ENCODE measurements at regions not wholly inside any gene's neighbourhood (a gene's known extent, or its start where the extent isn't known, plus 50 kb on each side); places are given as distances from the start of the nearest gene placed in this dataset.

- TF ChIP-seq POLR2A (IDR thresholded peaks at IDR 0.05; ENCODE audit: low read depth, low read length) (no peak), POU2F2 (IDR thresholded peaks at IDR 0.05; ENCODE audit: low read depth, low read length) (no peak), TAF1 (IDR thresholded peaks at IDR 0.05; ENCODE audit: low read depth, low read length) (no peak), PAX5 (IDR thresholded peaks at IDR 0.05; ENCODE audit: insufficient read depth, low read length, severe bottlenecking) (no peak)
Measured at GRCh38 chr9:18018661-18019060, 439.8 kb downstream of the SH3GL2 start.
